Muscle layer of duodenum (tissue), 2 donors: ENCODE measurements at regions not wholly inside any gene's neighbourhood (a gene's known extent, or its start where the extent isn't known, plus 50 kb on each side); places are given as distances from the start of the nearest gene placed in this dataset.
"Not testable (repeated sequence)": the region's sequence is repeated elsewhere in the genome, so short reads cannot be mapped to it uniquely, and the experiment has no call there.

Experiments used
- H3K27ac ChIP-seq: one replicate; pipeline ENCODE4 v1.7.0; 2013; ENCODE audit warnings: mild to moderate bottlenecking, low read length
- H3K27me3 ChIP-seq: one replicate; pipeline ENCODE4 v1.7.0; 2013; ENCODE audit warnings: low read depth, mild to moderate bottlenecking, control low read depth, low read length
- H3K36me3 ChIP-seq, 2 donors: one replicate each; pipeline ENCODE4 v1.7.0; 2013; ENCODE audit warnings: low read length in 2 of 2, control low read depth in 1 of 2, mild to moderate bottlenecking in 1 of 2; ENCODE audit not compliant: insufficient read depth in 2 of 2, control insufficient read depth in 1 of 2
- H3K4me1 ChIP-seq, 2 donors: one replicate each; pipeline ENCODE4 v1.7.0; 2013; ENCODE audit warnings: low read length in 2 of 2, mild to moderate bottlenecking in 2 of 2, control low read depth in 1 of 2, moderate library complexity in 1 of 2; ENCODE audit not compliant: insufficient read depth in 2 of 2, control insufficient read depth in 1 of 2
- H3K4me3 ChIP-seq, 2 donors: one replicate each; pipeline ENCODE4 v1.7.0; 2013; ENCODE audit warnings: low read length in 2 of 2, low read depth in 1 of 2, mild to moderate bottlenecking in 1 of 2
- H3K9me3 ChIP-seq, 2 donors: one replicate each; pipeline ENCODE4 v1.7.0; 2013; ENCODE audit warnings: low read length in 2 of 2, control low read depth in 1 of 2, mild to moderate bottlenecking in 1 of 2; ENCODE audit not compliant: control insufficient read depth in 1 of 2
- donor health status: healthy.

DNA sequence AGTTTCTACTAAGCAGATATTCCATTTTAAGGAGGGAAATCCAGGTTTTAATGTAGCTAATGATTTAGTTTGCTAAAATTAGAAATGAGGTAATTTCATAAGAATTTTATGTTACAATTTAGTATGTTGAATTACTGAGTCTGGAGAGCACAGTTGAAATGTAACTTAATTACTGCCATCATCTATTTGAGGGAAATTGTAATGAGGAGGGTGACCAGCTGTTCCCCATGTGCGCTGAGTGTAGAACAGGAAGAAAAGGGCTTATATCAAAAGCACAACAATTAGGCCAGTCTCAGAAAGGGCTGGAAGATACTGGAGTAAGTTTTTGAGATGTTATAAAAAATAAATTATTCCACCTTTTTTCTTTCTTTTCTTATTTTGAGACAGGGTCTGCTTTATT, 735.1 kb upstream of the GOT2 start:
- Histone ChIP-seq H3K4me1 (no peaks in the 10 kb centered on the region), H3K9me3 (no peaks in the 10 kb centered on the region)

DNA sequence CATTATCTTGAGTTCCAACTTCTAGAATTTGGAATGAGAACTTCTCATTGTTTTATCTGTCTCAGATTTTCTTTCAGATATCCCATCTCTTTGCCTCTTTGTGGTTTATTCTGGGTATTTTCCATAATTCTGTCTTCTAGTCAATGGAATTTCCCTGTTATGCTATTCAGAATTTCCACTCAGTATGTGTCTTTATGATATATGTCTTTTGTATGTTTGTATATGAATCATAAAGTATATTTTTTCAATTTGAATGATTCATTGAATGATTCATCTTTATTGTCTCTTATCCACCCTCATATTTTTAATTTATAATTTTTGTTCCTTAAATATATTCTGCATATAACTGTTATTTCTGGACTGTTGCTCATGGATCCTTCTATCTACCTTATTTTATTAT, 729.7 kb upstream of the GOT2 start:
- no peaks in the 10 kb centered on the region for H3K4me1 ChIP-seq
- no peaks in the 10 kb centered on the region for H3K36me3 ChIP-seq
- no peak overlapping the region for H3K4me3 ChIP-seq
- H3K27ac ChIP-seq = no peak overlapping the region
- H3K27me3 ChIP-seq = no peaks in the 10 kb centered on the region
- no peaks in the 10 kb centered on the region for H3K9me3 ChIP-seq

More for the DNA sequence above, 735.1 kb upstream of the GOT2 start:
- Histone ChIP-seq H3K27me3 (no peaks in the 10 kb centered on the region), H3K27ac (no peak overlapping the region), H3K36me3 (no peaks in the 10 kb centered on the region), H3K4me3 (no peak overlapping the region)

DNA sequence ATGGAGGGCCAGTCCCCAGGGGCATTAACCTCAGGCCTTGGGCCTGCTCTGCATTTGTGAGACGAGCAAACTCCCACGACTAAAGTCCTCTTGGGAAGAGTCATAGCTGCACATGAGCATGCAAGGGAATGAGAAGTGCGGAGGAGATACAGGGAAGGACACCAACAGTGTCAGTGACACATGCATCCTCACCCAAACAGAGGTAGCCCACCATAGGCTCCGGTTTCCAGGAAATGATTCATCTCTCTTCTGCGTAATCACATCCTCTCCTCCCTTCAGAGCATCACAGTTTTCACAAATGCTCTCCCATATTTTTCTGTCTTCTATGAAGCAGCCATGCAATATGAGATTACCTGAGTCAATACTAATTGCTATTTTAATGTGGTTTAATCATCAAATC, 725.7 kb upstream of the GOT2 start:
- H3K27ac ChIP-seq = no peak overlapping the region

DNA sequence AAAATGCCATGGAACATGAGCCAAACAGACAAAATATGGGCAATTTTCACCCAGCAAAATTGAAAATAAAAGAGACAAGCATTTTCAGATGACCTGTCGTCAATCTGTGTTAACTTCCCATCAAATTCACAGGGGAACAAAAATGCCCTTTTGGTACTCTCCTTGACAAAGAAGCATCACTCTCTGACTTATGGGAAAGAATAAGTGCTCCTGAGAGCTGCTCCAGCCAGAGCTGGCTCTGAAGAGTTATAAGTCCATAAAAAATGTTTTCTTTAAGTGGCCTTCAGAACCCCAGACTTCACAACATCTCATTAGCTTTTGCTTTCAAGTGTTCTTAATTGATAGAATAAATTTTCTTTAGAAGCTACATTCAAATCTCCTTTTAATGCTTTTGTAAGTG, 721.4 kb upstream of the GOT2 start:
- H3K4me3 ChIP-seq = no peak overlapping the region
- peaks cover 0 to 1% of the 10 kb centered on the region in 2 donors for H3K9me3 ChIP-seq
- H3K27me3 ChIP-seq = no peaks in the 10 kb centered on the region
- no peak overlapping the region for H3K27ac ChIP-seq
- H3K4me1 ChIP-seq = no peaks in the 10 kb centered on the region
- H3K36me3 ChIP-seq = no peaks in the 10 kb centered on the region

More for the DNA sequence above, 725.7 kb upstream of the GOT2 start:
- H3K36me3 ChIP-seq = no peaks in the 10 kb centered on the region
- no peaks in the 10 kb centered on the region for H3K27me3 ChIP-seq
- H3K9me3 ChIP-seq = no peaks in the 10 kb centered on the region
- H3K4me3 ChIP-seq = no peak overlapping the region
- no peaks in the 10 kb centered on the region for H3K4me1 ChIP-seq

DNA sequence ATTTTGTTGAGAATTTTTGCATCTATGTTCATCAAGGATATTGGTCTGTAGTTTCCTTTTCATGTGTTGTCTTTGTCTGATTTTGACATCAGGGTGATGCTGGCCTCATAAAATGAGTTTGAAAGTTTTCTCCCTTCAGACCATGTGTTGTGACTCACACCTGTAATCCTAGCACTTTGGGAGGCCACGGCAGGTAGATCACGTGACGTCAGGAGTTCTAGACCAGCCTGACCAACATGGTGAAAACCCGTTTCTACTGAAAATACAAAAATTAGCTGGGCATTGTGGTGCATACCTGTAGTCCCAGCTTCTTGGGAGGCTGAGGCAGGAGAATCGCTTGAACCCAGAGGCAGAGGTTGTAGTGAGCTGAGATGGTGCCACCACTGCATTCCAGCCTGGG, 716.4 kb upstream of the GOT2 start:
- H3K4me3 ChIP-seq, H3K27me3 ChIP-seq, H3K27ac ChIP-seq, H3K4me1 ChIP-seq, H3K9me3 ChIP-seq, H3K36me3 ChIP-seq: not testable (repeated sequence)

DNA sequence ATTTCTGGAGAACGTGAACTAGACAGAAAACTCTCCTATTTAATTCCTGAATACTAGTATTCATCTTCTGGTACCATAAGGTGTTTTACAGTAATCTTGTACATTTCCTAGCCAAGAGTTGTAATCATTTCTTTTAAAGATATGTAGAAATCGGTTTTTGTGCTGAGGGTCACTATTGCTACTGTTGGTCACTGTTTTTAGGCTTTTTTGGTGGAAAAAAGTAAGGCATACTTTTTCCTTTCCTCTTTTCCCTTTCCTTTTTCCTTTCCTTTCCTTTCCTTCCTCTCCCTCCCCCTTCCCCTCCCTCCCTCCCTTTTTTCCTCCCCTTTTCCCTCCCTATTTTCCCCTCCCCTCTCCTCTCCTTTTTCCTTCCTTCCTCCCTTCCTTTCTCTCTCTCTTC, 706.4 kb upstream of the GOT2 start:
- H3K27ac ChIP-seq = no peak overlapping the region
- H3K4me1 ChIP-seq = no peaks in the 10 kb centered on the region
- H3K36me3 ChIP-seq = no peaks in the 10 kb centered on the region
- H3K27me3 ChIP-seq = no peaks in the 10 kb centered on the region
- peaks cover 0 to 2% of the 10 kb centered on the region in 2 donors for H3K9me3 ChIP-seq
- no peak overlapping the region for H3K4me3 ChIP-seq

DNA sequence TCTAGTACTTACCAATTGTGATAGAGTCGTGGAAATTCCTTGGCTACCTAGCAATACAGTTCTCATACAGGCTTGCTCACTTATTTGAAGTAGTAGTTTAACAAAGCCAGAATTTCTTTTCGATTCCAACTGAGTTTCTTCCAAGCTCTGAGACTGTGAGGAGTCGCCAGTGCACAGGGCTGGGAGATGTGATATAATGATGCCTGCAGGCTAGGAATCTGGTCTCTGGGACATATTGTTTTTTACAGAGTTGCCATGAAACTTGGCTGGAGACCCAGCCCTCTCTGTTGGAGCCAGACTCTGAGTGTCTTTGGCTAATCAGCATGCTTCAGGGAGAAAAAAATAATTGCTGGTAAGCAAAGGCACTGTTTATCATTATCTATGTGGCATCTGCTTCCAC, 698.8 kb upstream of the GOT2 start:
- Histone ChIP-seq H3K9me3 (no peaks in the 10 kb centered on the region), H3K4me1 (no peaks in the 10 kb centered on the region), H3K4me3 (no peak overlapping the region), H3K36me3 (no peaks in the 10 kb centered on the region), H3K27ac (no peak overlapping the region), H3K27me3 (no peaks in the 10 kb centered on the region)

DNA sequence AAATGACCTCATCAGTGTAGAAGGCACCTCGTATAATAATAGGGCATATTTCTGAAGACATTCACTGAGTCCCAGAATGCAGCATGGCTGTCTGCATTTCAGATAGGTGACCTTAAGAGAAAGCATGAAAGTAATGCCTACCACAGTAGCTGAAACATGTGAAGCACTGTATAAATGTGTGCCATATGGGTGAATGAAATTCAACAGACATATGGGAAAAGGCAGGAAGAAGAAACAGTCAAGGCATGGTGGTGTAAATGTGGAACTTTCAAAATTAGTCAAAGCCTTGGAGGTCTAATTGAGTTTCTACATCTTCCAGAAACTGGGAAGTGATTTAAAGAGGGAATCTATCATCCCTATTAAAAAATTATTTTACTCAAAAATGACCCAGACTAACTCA, 698.2 kb upstream of the GOT2 start:
- H3K9me3 ChIP-seq = no peaks in the 10 kb centered on the region
- H3K4me3 ChIP-seq = no peak overlapping the region
- H3K27ac ChIP-seq = no peak overlapping the region
- no peaks in the 10 kb centered on the region for H3K4me1 ChIP-seq
- H3K27me3 ChIP-seq = no peaks in the 10 kb centered on the region
- no peaks in the 10 kb centered on the region for H3K36me3 ChIP-seq

DNA sequence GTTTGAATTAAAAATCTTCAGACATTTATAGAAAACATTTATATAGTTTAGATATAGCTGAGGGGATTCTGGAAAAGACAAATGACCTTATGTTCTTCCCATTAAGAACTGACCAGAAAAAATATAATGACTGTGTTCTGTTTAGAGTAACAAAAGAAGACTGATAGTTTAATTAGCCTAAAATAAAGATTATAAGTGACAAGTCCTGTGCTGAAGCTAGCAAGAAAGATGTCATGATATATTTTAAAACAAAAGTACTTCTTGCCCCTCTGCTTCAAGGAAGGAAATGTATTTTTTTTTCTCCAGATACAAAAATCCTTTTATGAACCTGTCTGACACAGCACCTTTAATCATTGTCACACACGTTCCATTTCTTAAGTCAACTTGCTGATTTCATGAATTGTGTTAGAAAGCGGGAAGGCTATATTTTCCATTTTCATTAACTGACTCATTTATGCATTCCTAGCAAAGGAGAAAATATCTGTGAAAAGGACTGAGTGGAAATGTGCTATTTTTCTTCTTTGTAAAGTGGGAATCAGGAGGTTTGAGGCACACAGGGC, 690.7 kb upstream of the GOT2 start:
- Histone ChIP-seq H3K4me1 (no peaks in the 10 kb centered on the region), H3K4me3 (no peak overlapping the region), H3K36me3 (no peaks in the 10 kb centered on the region), H3K27ac (no peak overlapping the region), H3K9me3 (no peaks in the 10 kb centered on the region), H3K27me3 (no peaks in the 10 kb centered on the region)

DNA sequence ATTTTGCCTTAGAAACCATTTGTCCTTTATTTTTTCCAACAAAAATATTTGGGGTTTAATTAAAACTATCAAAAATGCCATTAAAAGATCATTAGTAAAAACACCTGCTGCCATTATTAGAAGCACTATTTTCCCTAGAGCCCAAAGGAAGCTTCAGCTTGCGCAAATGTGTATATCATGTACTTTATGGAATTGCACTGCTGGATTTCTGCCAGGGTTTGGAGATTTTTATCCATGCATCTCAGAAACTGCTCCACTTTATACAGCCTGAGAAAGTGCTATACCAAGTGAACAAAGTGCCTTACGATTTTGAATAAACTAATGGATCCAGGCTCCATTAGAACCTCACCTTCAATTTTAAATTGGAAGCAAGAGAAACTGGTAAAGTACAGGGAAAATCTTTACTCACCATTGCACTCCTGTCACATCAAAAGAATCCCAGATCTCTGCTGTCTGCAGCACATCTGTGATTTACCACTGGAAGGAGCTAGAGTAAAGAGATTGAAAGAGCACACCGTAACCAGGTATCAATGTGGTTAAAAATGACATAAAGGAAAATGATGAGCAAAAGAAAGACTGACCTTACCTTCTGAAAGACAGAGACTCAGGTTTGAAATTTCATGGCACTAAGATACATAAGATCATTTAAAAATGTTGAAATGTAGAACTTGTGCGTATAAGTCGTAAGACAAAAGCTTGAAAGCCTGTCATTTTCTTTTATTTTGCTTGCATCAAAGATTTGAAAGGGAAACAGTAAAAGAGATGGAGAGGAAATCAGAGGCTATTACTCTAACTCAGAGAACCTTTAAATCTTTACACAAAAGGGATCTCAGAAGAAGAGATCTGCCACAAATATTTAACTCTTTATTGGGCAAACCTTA, 678.1 kb upstream of the GOT2 start:
- no peaks in the 10 kb centered on the region for H3K27me3 ChIP-seq
- H3K9me3 ChIP-seq = no peaks in the 10 kb centered on the region
- H3K36me3 ChIP-seq = no peaks in the 10 kb centered on the region
- no peak overlapping the region for H3K27ac ChIP-seq
- no peaks in the 10 kb centered on the region for H3K4me1 ChIP-seq
- no peak overlapping the region for H3K4me3 ChIP-seq

DNA sequence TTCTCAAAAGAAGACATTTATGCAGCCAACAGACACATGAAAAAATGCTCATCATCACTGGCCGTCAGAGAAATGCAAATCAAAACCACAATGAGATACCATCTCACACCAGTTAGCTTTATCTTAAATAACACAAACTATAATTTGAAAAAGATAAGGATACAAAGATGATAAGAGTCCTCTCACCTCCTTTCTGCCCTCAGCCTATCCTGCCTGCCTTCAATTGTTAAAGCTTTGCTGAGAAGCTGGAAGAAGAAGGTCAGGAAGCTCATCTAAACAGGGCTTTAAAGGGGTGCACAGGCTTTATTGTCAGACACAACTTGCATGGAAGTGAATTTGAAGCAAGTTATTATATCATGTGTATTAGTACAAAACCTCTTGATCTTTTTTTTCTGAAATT, 676.3 kb upstream of the GOT2 start:
- Histone ChIP-seq H3K36me3 (no peaks in the 10 kb centered on the region), H3K4me1 (no peaks in the 10 kb centered on the region), H3K9me3 (no peaks in the 10 kb centered on the region), H3K27ac (no peak overlapping the region), H3K27me3 (no peaks in the 10 kb centered on the region), H3K4me3 (no peak overlapping the region)

DNA sequence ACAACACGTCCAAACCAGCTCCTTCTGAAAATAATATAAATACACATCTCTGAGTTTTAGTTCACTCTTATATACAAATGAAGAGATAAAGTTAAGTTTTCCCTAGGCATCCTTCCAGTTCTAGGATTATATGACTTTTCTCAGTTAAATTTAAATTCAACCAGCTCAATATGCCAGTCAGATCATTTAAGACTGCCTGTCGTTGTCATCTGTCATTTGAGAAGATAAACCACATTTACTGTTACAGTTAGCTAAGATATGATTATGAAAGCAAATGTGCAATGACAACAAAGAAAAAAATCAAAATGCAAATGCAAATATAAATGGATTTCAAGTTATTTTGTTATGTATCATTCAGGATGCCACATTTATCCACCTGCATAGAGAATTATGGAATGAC, 671.7 kb upstream of the GOT2 start:
- H3K27ac ChIP-seq = no peak overlapping the region

More for the DNA sequence above, 671.7 kb upstream of the GOT2 start:
- Histone ChIP-seq H3K27me3 (no peaks in the 10 kb centered on the region), H3K9me3 (no peaks in the 10 kb centered on the region), H3K4me1 (no peaks in the 10 kb centered on the region), H3K4me3 (no peak overlapping the region), H3K36me3 (no peaks in the 10 kb centered on the region)
